ENCODE measurements at regions not wholly inside any gene's neighbourhood (a gene's known extent, or its start where the extent isn't known, plus 50 kb on each side); places are given as distances from the start of the nearest gene placed in this dataset.
"Not testable (repeated sequence)": the region's sequence is repeated elsewhere in the genome, so short reads cannot be mapped to it uniquely, and the experiment has no call there.

DNA sequence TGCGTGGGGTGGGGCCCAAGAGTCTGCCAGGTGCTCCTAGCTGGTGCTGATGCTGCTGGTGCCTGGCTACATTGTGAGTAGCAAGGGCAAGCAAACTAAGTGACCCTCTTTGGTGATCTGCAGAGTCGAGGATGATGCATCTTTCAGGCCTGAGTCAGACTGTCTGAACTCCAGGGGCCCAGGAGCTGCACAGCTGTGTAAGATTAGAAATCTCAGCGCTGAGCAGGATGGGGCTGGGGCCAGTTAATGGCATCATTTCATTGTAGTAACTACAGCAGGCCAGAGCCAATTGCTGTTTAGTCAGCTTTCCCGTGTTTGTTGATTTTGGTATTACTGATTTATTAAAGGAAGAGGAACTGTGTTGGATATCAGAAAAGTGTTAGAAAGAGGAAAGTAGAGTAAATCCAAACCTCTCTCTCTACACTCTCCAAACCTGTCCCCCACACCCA lies 365.2 kb downstream of the PAX1 start:
- DNase-seq (ENCODE audit: low spot score), result no peak

DNA sequence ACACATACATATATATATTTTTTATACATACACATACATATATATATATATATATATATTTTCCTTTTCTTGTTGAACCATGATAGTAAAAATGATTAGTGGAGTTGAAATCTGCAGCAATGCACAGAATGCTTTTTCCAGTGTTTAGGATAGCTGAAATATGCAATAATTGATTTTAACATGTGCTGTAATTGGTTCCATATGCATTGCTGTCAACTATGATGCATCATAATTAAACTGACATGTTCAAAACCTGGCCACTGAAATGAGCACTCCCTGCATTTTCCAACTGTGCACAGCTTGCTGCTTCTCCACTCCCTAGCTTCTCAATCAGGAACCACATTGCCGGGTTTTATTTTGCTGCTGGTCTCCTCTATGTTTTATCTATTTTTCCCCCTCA lies 358.3 kb downstream of the PAX1 start:
- DNase-seq (ENCODE audit: low spot score), result no peak

DNA sequence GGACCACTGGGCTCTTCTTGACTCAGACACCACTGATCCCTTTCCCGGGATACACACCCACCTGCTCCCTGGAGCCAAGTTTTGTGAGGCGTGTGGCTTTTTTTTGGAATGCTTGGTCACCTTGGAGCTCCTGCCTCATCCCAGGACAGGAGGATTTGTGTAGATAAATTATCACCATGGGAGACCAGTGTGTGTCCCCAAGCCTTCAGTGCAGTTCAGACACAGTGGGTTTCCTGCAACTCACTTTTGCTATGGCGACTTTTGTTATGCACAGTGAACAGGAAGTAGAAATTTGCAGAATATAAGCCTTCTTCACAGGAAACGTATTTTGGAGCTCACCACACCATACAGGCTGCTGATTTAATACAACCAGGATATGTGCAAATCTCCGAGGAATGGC lies 357.4 kb downstream of the PAX1 start:
- no peak for DNase-seq (ENCODE audit: low spot score)

DNA sequence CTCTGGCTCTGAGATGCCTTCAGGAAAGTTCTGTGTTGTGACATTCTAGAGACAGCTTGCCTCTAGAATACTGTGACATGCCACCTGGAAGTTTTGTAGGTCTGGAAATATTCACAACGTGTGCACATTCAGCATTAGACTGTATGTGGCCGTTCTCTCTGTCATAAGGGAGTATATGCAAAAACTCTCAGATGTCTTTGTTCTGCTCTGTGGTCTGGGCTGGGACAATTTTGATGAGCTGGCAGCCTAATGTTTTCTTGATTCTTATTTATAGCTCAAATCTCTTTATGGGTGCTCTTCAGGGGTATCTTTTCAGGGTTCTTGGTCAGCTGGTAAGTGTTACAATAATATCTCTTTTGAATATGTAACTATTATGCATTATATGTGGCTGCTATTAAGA lies 355.1 kb downstream of the PAX1 start:
- no peak for DNase-seq (ENCODE audit: low spot score)

DNA sequence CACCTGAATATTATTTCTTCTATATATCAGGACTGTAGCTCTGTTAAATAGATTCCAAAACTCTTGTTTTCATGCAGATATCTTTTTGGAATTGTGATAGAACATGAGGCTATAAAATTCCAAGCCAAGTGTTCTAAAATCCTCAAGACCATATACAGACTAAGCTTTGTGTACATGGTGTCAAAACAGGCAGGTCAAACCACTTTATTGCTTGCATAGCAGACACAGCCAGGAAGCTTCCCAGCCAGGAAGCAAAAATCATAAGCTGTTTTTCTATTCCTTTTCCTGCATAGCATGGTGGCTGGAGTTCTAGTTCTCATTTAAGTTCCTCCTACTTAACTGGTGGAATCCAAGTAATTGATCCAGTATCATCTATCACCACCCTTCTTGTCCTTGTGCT lies 353.3 kb downstream of the PAX1 start:
- DNase-seq (ENCODE audit: low spot score), result no peak

DNA sequence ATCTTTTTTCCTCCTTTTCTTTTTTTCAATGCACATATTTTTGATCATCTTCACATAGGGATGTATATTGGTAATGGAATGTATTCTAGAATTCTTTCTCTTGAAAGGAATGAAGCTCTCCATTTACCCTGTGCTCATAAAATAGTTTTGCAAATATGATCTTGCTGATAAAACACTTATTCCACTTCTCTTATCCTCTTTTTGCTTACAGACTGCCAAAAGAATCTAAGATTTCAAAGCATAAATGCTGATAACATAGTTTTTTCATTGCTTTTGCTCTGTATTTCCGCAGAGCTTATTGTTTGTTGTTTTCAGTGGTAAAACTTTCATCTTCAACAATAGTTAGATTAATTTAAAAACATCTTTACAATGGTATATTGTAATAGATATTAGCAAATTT lies 350.5 kb downstream of the PAX1 start:
- DNase-seq (ENCODE audit: low spot score), result no peak

DNA sequence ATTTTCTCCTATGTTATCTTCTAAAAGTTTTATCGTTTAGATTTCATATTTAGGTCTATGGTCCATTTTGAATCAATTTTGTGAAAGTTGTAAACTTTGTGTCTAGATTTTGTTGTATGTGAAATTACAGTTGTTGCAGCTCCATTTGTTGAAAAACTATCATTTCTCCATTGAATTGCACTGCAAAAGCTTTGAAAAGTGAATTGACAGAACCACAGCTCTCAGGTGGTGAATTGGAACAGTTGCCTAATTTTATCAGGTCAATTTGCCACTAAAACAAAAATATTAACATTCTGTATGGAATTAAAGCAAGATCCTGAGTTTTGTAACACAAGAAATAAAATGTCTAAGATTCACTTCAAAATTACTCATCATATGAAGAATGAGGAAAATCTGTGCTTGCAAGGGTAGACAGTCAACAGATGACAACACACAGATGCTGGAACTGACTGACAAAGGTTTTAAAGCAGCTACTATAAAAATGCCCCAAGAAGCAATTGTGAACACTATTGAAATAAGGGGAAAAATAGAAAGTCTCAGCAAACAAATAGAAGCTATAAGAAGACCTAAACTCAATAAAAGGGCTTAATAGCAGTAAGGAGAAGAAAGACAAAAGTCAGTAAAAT lies 346.7 kb downstream of the PAX1 start:
- no peak for DNase-seq (ENCODE audit: low spot score)

DNA sequence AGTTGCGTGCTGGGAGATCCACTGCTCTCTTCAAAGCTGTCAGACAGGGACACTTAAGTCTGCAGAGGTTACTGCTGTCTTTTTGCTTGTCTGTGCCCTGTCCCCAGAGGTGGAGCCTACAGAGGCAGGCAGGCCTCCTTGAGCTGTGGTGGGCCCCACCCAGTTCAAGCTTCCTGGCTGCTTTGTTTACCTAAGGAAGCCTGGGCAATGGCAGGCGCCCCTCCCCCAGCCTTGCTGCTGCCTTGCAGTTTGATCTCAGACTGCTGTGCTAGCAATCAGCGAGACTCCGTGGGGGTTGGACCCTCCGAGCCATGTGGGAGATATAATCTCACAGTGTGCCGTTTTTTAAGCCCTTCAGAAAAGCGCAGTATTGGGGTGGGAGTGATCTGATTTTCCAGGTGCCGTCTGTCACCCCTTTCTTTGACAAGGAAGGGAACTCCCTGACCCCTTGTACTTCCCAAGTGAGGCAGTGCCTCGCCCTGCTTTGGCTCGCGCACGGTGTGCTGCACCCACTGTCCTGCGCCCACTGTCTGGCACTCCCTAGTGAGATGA lies 340.6 kb downstream of the PAX1 start:
- DNase-seq (ENCODE audit: low spot score), result not testable (repeated sequence)

DNA sequence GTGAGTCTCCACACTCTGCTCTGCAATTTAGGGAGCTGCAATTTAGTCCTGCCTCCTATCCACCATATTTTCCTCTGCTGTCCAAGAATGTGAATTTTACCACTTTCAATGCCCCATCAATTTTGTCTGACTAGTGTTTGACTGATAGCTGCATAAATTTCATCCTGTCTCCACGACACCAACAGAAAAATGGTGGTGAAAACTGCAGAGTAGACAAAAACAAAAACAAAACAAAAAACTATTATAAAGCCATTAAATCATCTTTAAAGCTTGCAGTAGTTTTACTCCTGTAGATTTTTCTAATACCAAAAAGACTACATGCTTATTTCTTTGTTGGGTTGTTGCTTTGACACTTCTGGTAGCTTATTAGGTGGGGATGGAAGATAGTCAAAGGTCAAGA lies 322.0 kb downstream of the PAX1 start:
- no peak for DNase-seq (ENCODE audit: low spot score)

DNA sequence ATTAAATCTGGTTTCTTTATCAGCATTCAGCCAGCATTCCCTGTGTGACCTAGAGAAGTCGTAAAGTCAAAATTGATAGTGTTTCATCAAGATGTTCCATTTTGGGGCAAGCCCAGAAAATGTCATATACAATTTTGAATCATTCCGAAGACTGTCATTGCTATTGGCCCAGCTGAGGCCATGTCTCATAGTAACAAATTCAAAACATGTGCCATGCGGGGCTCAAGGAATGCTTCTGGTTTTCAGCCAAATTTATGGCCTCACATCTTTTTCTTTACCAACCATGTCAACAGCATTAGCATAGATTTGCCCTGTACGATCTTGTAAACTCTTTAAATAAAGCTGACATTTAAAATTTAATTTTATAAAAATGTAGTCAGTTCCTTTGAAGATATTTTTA lies 314.7 kb downstream of the PAX1 start:
- DNase-seq (ENCODE audit: low spot score), result no peak

DNA sequence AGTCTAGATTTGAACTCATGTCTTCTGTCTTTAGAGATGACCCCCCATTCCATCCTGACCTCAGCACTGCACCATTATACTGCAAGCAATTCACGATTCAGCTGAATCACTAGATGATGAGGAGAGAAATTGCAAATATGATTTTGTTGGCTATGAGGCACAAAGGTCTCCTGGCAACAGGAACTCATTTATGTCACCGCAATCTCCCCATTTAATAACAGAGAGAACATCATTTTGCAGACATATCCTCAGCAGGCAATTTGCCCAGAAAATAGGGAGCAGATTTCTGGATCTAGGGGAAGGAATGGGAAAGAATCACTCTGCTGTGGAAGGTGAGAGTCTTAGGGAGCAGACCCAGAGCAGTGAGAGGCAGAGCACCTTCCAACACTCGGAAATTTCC lies 303.0 kb downstream of the PAX1 start:
- no peak for DNase-seq (ENCODE audit: low spot score)

DNA sequence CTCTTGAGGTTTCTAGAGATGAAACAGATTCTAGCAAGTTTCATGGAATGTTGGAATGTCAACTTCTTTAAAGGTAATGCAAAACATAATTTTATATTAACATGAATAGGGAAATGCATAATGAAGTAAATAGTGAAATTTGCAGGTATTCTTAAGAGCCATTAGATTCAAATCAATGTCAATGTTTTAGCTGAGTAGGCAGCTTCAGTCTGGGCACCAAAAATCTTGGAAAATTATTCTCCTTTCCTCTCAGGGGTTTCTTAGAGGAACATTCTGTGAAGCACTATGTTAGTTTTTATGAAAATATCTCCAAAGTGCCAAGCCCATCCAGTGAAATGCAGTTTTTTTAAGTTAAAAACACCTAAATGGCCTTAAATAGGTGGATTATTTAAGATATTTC lies 300.8 kb downstream of the PAX1 start:
- DNase-seq (ENCODE audit: low spot score), result no peak

DNA sequence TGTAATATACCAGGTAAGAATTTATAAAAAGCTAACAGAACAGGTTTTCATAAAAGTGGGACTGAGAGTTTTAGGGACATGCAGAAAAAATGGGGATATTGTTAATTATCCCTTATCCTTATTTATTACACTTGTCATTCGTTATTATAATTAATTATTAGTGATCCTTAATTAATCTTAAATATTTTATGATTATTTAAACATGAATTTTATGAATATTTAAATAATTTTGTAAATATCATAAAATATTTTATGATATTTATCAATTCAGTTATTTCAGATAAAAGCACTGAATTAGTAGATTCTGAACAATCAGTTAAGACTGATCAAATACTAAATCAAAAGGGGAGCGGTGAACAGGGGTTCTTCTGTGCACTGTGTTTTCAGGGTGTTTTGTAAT lies 300.1 kb downstream of the PAX1 start:
- DNase-seq (ENCODE audit: low spot score), result no peak

DNA sequence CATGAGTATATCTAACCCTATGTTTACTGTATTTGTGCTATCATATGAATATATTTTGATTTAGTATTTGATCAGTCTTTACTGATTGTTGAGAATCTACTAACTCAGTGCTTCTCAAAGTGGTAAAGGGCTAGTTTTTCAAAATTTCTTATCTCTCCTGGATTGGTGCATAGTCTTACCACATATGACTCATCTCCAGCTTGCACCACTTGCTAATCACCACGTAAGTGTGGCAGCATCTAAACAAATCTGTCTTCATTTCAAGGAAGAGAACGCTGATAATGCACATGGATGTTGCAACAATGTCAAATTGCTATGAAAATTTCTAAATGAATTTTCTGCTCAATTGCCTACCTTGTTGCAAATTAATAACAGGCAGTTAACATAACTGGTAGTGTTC lies 299.5 kb downstream of the PAX1 start:
- no peak for DNase-seq (ENCODE audit: low spot score)

DNA sequence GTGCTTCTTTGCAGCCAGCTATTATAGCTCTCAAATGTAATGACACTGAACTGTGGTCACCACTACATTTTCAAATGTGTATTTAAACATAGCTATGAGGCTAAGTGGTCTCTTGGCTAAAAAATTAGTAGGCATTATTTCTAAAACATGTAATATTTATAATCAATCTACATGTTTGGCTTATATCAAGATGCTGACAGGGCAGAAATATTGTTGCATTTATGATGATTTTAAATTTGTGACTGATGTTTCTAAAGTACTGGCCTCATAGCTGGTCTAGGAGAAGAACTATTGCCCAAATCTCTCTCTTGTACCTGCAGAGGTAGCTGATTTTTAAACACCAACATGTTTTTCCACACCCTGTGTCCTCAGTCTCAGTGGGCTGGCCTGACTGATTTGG lies 298.2 kb downstream of the PAX1 start:
- no peak for DNase-seq (ENCODE audit: low spot score)

DNA sequence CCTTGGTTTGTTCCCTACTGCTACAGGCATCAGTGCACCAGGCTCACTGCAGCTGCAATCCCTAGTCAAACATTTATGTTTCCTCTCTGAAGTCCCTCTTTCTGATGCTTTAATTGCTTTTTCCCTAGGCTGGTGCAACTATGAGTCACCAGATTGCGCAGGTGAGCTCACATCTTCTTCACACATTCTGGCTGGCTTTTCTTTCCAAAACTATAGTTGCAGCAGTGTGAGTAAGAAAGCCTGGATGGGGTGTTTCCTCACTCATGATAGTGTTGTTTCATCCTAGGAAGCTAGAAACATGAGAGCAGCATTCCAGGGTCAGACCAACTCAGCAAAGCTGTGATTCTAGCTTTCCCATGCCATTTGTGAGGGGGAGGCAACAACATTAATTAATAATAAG lies 296.4 kb downstream of the PAX1 start:
- no peak for DNase-seq (ENCODE audit: low spot score)

DNA sequence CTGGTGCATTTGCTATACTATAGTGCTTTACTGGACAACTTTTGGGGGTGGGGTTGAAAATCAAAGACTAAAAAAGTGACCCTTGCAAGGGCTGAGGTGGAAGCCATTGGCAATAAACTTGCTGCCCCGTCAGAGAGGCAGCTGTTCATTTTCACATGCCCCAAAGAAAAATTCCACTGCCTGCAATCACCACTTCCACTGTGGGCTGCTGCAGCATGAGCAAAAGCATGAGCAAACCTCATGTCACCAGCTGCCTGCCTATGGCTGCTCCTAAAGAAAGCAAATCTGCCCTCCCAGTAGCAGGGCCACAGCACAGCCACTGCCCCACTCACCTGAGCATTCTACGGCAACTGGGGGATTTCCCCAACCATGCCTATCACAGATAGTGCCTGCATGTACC lies 290.0 kb downstream of the PAX1 start:
- no peak for DNase-seq (ENCODE audit: low spot score)

DNA sequence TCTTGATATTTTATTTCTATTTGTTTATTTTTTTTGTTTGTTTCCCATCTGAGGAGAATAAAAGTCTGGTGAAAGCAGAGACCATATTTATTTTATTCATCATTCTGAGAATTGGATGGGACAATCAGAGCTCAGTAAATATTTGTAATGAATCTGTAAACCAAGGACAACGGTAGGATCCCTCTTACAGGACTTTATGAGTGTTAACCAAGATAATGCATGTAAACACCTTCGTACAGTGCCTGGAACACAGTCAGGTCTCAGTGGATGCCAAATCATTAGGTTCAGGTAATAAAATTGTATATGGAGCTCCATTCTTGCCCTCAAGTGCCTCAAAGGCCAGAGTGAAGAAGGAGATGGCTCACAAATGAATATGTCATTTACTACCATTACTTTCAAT lies 288.7 kb downstream of the PAX1 start:
- DNase-seq (ENCODE audit: low spot score), result no peak

DNA sequence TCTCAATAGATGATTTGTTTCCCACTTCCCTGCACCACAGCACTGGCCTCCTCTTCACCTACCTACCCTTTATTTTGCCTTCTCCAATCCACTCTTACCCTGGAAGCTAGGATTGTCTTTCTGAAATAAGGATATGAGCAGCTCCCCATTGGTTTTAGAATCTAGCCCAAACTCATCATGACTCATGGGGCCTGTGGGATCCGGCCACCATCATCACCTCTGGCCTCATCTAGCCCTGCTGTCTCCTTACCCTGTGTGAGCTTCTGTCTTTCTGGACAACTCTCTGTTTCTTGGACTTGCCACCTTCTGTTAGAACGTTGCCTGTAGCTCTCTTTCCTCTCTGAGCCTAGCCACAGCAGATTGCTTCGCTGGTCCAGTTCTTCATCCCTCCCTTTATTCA lies 277.1 kb downstream of the PAX1 start:
- no peak for DNase-seq (ENCODE audit: low spot score)

DNA sequence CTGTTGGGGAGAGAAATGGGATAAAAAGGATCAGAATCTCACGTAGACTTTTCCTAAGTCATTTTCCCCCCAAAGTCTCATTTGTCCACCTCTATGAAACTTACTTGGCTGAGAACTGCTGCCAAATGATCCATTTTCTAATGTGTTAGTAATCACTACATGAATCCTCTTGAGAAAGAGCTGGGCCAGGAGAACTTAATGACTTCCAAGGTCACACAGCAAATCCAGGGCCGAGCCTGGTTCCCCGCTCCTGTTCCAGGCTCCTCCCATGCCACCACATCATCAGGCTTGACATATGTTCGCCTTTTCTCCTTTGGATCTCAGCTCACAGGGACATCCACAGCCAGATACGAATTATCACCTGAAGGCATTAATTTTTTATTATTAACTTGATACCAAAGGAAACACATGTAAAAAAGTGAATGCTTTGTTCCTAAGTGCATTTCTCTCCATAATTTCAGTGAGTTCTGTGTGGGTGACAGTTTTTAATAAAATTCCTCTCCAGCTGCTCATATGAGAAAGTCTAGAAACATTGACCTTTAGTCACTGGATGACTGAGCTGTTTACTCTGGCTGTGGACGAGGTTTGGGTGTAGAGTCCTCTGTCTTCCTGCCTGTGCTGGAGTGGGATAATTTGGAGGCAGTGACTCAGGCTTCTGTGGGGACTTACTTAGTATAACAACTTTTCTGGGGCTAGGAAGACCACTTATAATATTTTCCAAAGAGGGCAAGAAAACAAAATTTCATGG lies 276.3 kb downstream of the PAX1 start:
- DNase-seq (ENCODE audit: low spot score), result no peak

DNA sequence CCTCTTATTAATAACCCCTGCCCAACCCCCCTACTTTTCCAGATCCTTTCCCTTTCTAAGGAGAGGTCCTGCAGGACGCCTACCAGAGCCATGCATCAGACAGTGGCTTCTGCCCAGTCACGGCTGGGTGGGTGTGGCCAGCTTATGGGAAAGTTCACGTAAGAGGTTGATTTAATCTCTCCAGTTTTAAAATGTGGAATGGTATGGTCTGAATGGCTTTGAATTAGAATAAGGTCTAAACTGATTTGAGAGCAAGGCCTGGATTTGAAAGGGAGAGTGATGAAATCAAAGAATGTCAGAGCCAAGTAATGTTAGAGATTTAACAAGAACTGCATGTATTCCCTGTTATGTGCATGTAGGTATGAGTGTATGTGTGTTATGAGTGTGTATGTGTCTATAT lies 275.7 kb downstream of the PAX1 start:
- no peak for DNase-seq (ENCODE audit: low spot score)

DNA sequence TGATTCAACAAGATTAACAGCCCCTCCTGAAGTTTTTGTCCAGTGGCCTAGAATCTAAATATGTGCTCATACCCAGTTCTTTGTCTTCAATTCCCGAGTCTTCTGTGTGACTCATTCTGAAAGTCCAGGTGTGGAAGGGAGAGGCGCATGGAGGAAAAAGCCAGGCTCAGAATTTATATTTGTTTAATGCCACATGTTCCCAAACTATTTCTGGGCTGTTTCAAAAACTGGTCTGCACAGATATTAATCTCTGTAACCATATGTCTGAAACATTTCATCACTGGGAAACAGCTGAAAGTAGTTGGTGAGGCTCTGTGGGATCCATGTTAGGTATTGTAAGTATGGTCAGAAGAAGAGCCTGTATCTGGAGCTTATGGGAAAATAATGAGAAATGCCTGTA lies 266.0 kb downstream of the PAX1 start:
- no peak for DNase-seq (ENCODE audit: low spot score)

DNA sequence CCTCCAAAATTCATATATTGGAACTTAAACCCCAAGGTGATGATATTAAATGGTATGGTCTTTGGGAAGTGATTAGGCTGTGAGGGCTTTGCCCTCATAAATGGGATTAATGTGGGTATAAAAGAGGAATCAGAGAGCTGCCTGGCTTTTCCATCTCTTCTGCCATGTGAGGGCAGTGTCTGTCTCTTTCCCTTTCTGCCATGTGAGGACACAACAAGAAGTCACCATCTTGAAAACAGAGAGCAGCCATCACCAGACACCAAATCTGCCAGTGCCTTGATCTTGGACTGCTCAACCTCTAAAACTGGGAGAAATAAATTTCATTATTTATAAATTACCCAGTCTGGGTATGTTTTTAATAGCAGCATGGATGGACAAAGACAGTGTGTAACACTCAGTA lies 263.0 kb downstream of the PAX1 start:
- DNase-seq (ENCODE audit: low spot score), result no peak

DNA sequence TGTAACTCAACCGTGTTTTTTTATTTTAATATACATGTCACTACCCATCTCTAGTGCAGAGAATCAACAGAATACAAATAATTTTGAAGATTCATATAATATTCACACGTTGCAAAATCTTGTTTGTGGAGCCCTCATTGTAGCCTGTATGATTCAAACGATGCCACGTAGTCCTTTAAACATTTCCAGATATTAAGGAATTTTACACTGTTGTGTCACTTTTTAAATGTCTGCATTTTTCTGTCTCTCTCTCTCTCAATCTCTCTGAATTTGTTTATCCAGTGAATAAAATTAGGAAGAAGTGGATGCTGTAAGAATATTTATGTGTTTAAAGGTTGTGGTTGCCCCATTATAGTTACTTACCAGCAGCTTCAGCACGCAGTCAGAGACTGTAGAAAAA lies 262.0 kb downstream of the PAX1 start:
- no peak for DNase-seq (ENCODE audit: low spot score)
